ENCODE measurements at regions not wholly inside any gene's neighbourhood (a gene's known extent, or its start where the extent isn't known, plus 50 kb on each side); places are given as distances from the start of the nearest gene placed in this dataset.

DNA sequence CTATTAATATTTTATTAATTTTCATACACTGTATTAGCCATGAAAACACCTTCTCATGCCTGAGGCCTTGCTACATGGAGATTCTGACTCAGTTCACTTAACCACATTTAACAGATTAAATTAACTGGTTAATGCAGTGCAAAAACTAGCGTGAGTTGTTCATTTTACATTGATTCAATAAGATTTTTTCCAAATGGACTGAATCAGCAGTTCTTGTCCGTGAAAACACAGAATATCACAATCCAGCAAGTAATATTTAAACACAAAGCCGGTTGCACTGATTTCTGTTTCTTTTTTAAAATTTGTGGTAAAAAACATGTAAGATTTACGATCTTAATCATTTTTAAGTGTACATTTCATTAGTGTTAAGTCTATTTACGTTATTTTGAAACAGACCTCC, 118.2 kb upstream of the THUMPD2 start:
- Histone ChIP-seq H3K27me3 (ENCODE audit: control insufficient read depth, insufficient read depth, low read length) (no peaks in the 10 kb centered on the region), H2AFZ (ENCODE audit: low read length) (no peak overlapping the region), H3K9me3 (ENCODE audit: control insufficient read depth, insufficient read depth, low read depth, low read length) (no peaks in the 10 kb centered on the region), H3K4me2 (ENCODE audit: extremely low read depth, insufficient read depth, low read length) (no peak overlapping the region), H4K20me1 (ENCODE audit: control insufficient read depth, extremely low read depth, insufficient read depth, low read length) (no peaks in the 10 kb centered on the region), H3K27ac (ENCODE audit: insufficient read depth, low read length) (no peak overlapping the region), H3K36me3 (ENCODE audit: control insufficient read depth, insufficient read depth, low read length) (no peaks in the 10 kb centered on the region), H3K9ac (ENCODE audit: insufficient read depth, low read length) (no peak overlapping the region), H3K79me2 (ENCODE audit: control insufficient read depth, insufficient read depth, low read length) (no peaks in the 10 kb centered on the region), H3K4me1 (ENCODE audit: control insufficient read depth, extremely low read depth, insufficient read depth, low read length) (no peaks in the 10 kb centered on the region), H3K4me3 (replicated peaks in 1 of 4; ENCODE audit: control extremely low read depth in 1 of 4, insufficient read depth in 1 of 4, low read depth in 3 of 4, low read length in 4 of 4) (no peak overlapping the region)
- TF ChIP-seq, protein P1, sequence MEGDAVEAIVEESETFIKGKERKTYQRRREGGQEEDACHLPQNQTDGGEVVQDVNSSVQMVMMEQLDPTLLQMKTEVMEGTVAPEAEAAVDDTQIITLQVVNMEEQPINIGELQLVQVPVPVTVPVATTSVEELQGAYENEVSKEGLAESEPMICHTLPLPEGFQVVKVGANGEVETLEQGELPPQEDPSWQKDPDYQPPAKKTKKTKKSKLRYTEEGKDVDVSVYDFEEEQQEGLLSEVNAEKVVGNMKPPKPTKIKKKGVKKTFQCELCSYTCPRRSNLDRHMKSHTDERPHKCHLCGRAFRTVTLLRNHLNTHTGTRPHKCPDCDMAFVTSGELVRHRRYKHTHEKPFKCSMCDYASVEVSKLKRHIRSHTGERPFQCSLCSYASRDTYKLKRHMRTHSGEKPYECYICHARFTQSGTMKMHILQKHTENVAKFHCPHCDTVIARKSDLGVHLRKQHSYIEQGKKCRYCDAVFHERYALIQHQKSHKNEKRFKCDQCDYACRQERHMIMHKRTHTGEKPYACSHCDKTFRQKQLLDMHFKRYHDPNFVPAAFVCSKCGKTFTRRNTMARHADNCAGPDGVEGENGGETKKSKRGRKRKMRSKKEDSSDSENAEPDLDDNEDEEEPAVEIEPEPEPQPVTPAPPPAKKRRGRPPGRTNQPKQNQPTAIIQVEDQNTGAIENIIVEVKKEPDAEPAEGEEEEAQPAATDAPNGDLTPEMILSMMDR (conservative IDR thresholded peaks at IDR 0.05 in 1 of 2, IDR thresholded peaks at IDR 0.05 in 1 of 2; ENCODE audit: low read depth in 1 of 2, low read length in 2 of 2), result no peak
- TF ChIP-seq EZH2 (IDR thresholded peaks at IDR 0.05; ENCODE audit: low read length, missing control alignments), result no peak
- no peak for DNase-seq (ENCODE audit: low read depth in 2 of 2)

DNA sequence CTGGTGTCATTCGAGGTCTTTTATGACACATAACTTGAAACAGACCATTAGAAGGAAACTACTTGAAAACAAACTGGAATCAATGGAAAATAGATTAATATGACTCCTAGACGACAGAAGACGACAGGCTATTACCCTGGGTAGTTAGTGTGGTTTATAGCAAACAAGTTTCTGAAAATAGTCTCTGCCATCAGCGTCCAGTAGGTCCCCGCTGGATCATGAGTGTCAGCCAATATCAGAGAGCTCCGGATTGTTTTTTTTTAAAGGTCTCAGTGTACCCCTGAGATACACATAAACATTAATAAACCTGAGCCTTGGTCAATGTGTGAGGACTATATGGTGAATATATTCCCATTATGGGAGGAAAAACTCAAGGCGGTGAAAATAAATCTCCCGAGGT, 115.0 kb upstream of the THUMPD2 start:
- H2AFZ ChIP-seq (ENCODE audit: low read length), result no peak overlapping the region
- H3K36me3 ChIP-seq (ENCODE audit: control insufficient read depth, insufficient read depth, low read length), result no peaks in the 10 kb centered on the region
- no peak overlapping the region for H3K4me3 ChIP-seq (replicated peaks in 1 of 4; ENCODE audit: control extremely low read depth in 1 of 4, insufficient read depth in 1 of 4, low read depth in 3 of 4, low read length in 4 of 4)
- H3K27me3 ChIP-seq (ENCODE audit: control insufficient read depth, insufficient read depth, low read length), result no peaks in the 10 kb centered on the region
- H4K20me1 ChIP-seq (ENCODE audit: control insufficient read depth, extremely low read depth, insufficient read depth, low read length), result no peaks in the 10 kb centered on the region
- TF ChIP-seq EZH2 (IDR thresholded peaks at IDR 0.05; ENCODE audit: low read length, missing control alignments), result no peak
- TF ChIP-seq, protein P1 (conservative IDR thresholded peaks at IDR 0.05 in 1 of 2, IDR thresholded peaks at IDR 0.05 in 1 of 2; ENCODE audit: low read depth in 1 of 2, low read length in 2 of 2), result no peak
- no peak overlapping the region for H3K27ac ChIP-seq (ENCODE audit: insufficient read depth, low read length)
- no peaks in the 10 kb centered on the region for H3K9me3 ChIP-seq (ENCODE audit: control insufficient read depth, insufficient read depth, low read depth, low read length)
- H3K79me2 ChIP-seq (ENCODE audit: control insufficient read depth, insufficient read depth, low read length), result no peaks in the 10 kb centered on the region
- DNase-seq (ENCODE audit: low read depth in 2 of 2), result no peak
- no peaks in the 10 kb centered on the region for H3K4me1 ChIP-seq (ENCODE audit: control insufficient read depth, extremely low read depth, insufficient read depth, low read length)
- H3K9ac ChIP-seq (ENCODE audit: insufficient read depth, low read length), result no peak overlapping the region
- H3K4me2 ChIP-seq (ENCODE audit: extremely low read depth, insufficient read depth, low read length), result no peak overlapping the region

DNA sequence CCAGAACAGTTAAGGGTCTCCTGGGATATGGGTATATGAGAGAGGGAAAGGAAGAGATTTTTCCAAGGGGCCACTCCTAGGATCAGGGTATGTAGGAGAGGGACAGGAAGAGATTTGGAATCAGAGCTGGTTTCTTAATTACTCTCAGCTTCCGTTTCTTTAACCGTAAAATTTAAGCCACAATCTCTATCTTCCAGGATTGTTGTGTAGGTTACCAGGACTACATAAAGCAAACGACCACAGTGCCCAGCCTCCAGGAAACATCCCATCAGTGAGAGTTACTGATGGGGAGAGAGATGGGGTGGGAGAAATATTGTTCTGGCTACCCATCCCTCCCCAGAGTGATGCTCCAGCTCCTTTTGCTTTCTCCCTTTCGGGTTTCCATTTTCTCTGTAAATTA, 114.6 kb upstream of the THUMPD2 start:
- Histone ChIP-seq H3K4me2 (ENCODE audit: extremely low read depth, insufficient read depth, low read length) (no peak overlapping the region), H2AFZ (ENCODE audit: low read length) (no peak overlapping the region), H3K9ac (ENCODE audit: insufficient read depth, low read length) (no peak overlapping the region), H3K4me3 (replicated peaks in 1 of 4; ENCODE audit: control extremely low read depth in 1 of 4, insufficient read depth in 1 of 4, low read depth in 3 of 4, low read length in 4 of 4) (no peak overlapping the region), H3K4me1 (ENCODE audit: control insufficient read depth, extremely low read depth, insufficient read depth, low read length) (no peaks in the 10 kb centered on the region), H3K27me3 (ENCODE audit: control insufficient read depth, insufficient read depth, low read length) (no peaks in the 10 kb centered on the region), H3K27ac (ENCODE audit: insufficient read depth, low read length) (no peak overlapping the region), H3K9me3 (ENCODE audit: control insufficient read depth, insufficient read depth, low read depth, low read length) (no peaks in the 10 kb centered on the region), H3K36me3 (ENCODE audit: control insufficient read depth, insufficient read depth, low read length) (no peaks in the 10 kb centered on the region), H4K20me1 (ENCODE audit: control insufficient read depth, extremely low read depth, insufficient read depth, low read length) (no peaks in the 10 kb centered on the region), H3K79me2 (ENCODE audit: control insufficient read depth, insufficient read depth, low read length) (no peaks in the 10 kb centered on the region)
- no peak for DNase-seq (ENCODE audit: low read depth in 2 of 2)
- TF ChIP-seq, protein P1 (conservative IDR thresholded peaks at IDR 0.05 in 1 of 2, IDR thresholded peaks at IDR 0.05 in 1 of 2; ENCODE audit: low read depth in 1 of 2, low read length in 2 of 2), result no peak
- no peak for TF ChIP-seq EZH2 (IDR thresholded peaks at IDR 0.05; ENCODE audit: low read length, missing control alignments)

All from fibroblast of lung (primary cell).